GM23338 (cell line): ENCODE measurements at regions not wholly inside any gene's neighbourhood (a gene's known extent, or its start where the extent isn't known, plus 50 kb on each side); places are given as distances from the start of the nearest gene placed in this dataset.

ENCODE experiments used
- ATAC-seq: fragments of 200-7000 bp; cut with Tn5 transposase; 3 replicates; pipeline ENCODE4 v1.9.1; 2020
- DNase-seq: peaks from one replicate; pipeline ENCODE4 v3.0.0-alpha.2; 2015; ENCODE audit warnings: low spot score
- H2AFZ ChIP-seq: fragments of 200-600 bp; sonication (generic); 2 replicates; pipeline ENCODE4 v1.8.0; 2016; ENCODE audit warnings: antibody characterized with exemption, mild to moderate bottlenecking, moderate library complexity
- H3F3A ChIP-seq: fragments of 200-600 bp; sonication (generic); replicated peaks from 2 replicates; pipeline ENCODE4 v1.8.0; 2017; ENCODE audit warnings: antibody characterized with exemption, mixed run types, low read depth
- H3K27ac ChIP-seq: fragments of 200-600 bp; sonication (generic); 2 replicates; pipeline ENCODE4 v1.6.1; 2016; ENCODE audit warnings: low read depth
- H3K27me3 ChIP-seq: fragments of 200-600 bp; sonication (generic); 2 replicates; pipeline ENCODE4 v1.8.0; 2016; ENCODE audit warnings: mild to moderate bottlenecking, mixed run types, moderate library complexity; ENCODE audit not compliant: insufficient read depth
- H3K36me3 ChIP-seq: fragments of 200-600 bp; sonication (generic); 2 replicates; pipeline ENCODE4 v1.8.0; 2016; ENCODE audit warnings: mild to moderate bottlenecking; ENCODE audit not compliant: insufficient read depth
- H3K4me1 ChIP-seq: fragments of 200-600 bp; sonication (generic); 2 replicates; pipeline ENCODE4 v1.8.0; 2016; ENCODE audit warnings: mild to moderate bottlenecking, moderate library complexity; ENCODE audit not compliant: insufficient read depth
- H3K4me2 ChIP-seq: fragments of 200-600 bp; sonication (generic); 2 replicates; pipeline ENCODE4 v1.7.1; 2017; ENCODE audit warnings: mixed run types
- H3K4me3 ChIP-seq: fragments of 200-600 bp; sonication (generic); 2 replicates; pipeline ENCODE4 v1.6.1; 2016; ENCODE audit warnings: mixed run types
- H3K79me2 ChIP-seq: fragments of 200-600 bp; sonication (generic); replicated peaks from 2 replicates; pipeline ENCODE4 v1.8.0; 2017; ENCODE audit warnings: mild to moderate bottlenecking; ENCODE audit not compliant: insufficient read depth
- H3K9me2 ChIP-seq: fragments of 200-600 bp; sonication (generic); 2 replicates; pipeline ENCODE4 v1.8.0; 2017; ENCODE audit not compliant: insufficient read depth
- H4K20me1 ChIP-seq: fragments of 200-600 bp; sonication (generic); replicated peaks from 2 replicates; pipeline ENCODE4 v1.8.0; 2017; ENCODE audit warnings: mild to moderate bottlenecking; ENCODE audit not compliant: insufficient read depth
- H3K27ac Mint-ChIP-seq: 2 replicates; pipeline ENCODE4 v1.8.0; 2020; ENCODE audit warnings: inconsistent platforms, mild to moderate bottlenecking, moderate library complexity, mixed read lengths
- H3K27me3 Mint-ChIP-seq: 3 replicates; pipeline ENCODE4 v1.8.0; 2022; ENCODE audit warnings: low read depth, mild to moderate bottlenecking, moderate library complexity, mixed read lengths, inconsistent platforms; ENCODE audit not compliant: insufficient read depth, poor library complexity
- H3K36me3 Mint-ChIP-seq: 3 replicates; pipeline ENCODE4 v1.8.0; 2021; ENCODE audit warnings: low read depth, mild to moderate bottlenecking, inconsistent platforms, moderate library complexity, mixed read lengths
- H3K4me1 Mint-ChIP-seq: 3 replicates; pipeline ENCODE4 v1.8.0; 2020; ENCODE audit warnings: mild to moderate bottlenecking, inconsistent platforms, mixed read lengths
- H3K4me3 Mint-ChIP-seq: 3 replicates; pipeline ENCODE4 v1.8.0; 2021; ENCODE audit warnings: moderate library complexity, mild to moderate bottlenecking, inconsistent platforms, mixed read lengths
- H3K9me3 Mint-ChIP-seq: 3 replicates; pipeline ENCODE4 v1.8.0; 2020; ENCODE audit warnings: moderate library complexity, mild to moderate bottlenecking, inconsistent platforms, mixed read lengths
- CREB1 ChIP-seq: fragments of 250-450 bp; sonication (Bioruptor Pico); IDR thresholded peaks from 2 replicates; pipeline ENCODE4 v1.5.0; 2020; ENCODE audit warnings: low read depth, mild to moderate bottlenecking, moderate library complexity
- ETS1 ChIP-seq: IDR thresholded peaks from 2 replicates; pipeline ENCODE4 v1.6.1; 2016; ENCODE audit warnings: antibody characterized with exemption
- EZH2 ChIP-seq: fragments of 200-600 bp; sonication (generic); IDR thresholded peaks from one replicate; pipeline ENCODE4 v1.8.0; 2017; ENCODE audit warnings: antibody characterized with exemption, mild to moderate bottlenecking, low read depth; ENCODE audit not compliant: unreplicated experiment
- EZH2phosphoT487 ChIP-seq: fragments of 200-600 bp; sonication (generic); IDR thresholded peaks from one replicate; pipeline ENCODE4 v1.8.1; 2018; ENCODE audit warnings: antibody characterized with exemption; ENCODE audit not compliant: unreplicated experiment
- JUNB ChIP-seq: IDR thresholded peaks from one replicate; pipeline ENCODE4 v1.6.1; 2016; ENCODE audit warnings: antibody characterized with exemption; ENCODE audit not compliant: unreplicated experiment
- NANOG ChIP-seq: IDR thresholded peaks from 2 replicates; pipeline ENCODE4 v1.6.1; 2016; ENCODE audit warnings: antibody characterized with exemption, borderline replicate concordance
- POLR2AphosphoS5 ChIP-seq: IDR thresholded peaks from 2 replicates; pipeline ENCODE4 v1.6.1; 2016; ENCODE audit warnings: antibody characterized with exemption, low read depth
- STAT1 ChIP-seq: IDR thresholded peaks from one replicate; pipeline ENCODE4 v1.6.1; 2016; ENCODE audit warnings: antibody characterized with exemption; ENCODE audit not compliant: unreplicated experiment
- ZNF114 ChIP-seq: fragments of 250-450 bp; sonication (Bioruptor Pico); IDR thresholded peaks from 2 replicates; pipeline ENCODE4 v1.5.0; 2020; ENCODE audit warnings: mild to moderate bottlenecking, moderate library complexity
- ZNF331 ChIP-seq: fragments of 250-450 bp; sonication (Bioruptor Pico); IDR thresholded peaks from 2 replicates; pipeline ENCODE4 v1.5.0; 2020; ENCODE audit warnings: low read depth, mild to moderate bottlenecking, moderate library complexity
- TF ChIP-seq, protein P1 (sequence below): IDR thresholded peaks from one replicate; pipeline ENCODE4 v1.6.1; 2018; ENCODE audit warnings: antibody characterized with exemption; ENCODE audit not compliant: unreplicated experiment
- TF ChIP-seq, protein P2 (sequence below), 2 experiments: fragments of 200-600 bp in 1 of 2; sonication (generic) in 1 of 2; conservative IDR thresholded peaks; 2 replicates each; pipeline versions ENCODE4 v1.5.1 to v1.6.1; 2016 to 2017; ENCODE audit warnings: antibody characterized with exemption in 2 of 2, low read depth in 2 of 2, mild to moderate bottlenecking in 2 of 2, moderate library complexity in 1 of 2

- TF ChIP-seq STAT1 (no peak), EZH2 (no peak), ZNF331 (no peak), JUNB (no peak), ZNF114 (CRISPR knock-in tag) (no peak)
- TF ChIP-seq, protein P1, sequence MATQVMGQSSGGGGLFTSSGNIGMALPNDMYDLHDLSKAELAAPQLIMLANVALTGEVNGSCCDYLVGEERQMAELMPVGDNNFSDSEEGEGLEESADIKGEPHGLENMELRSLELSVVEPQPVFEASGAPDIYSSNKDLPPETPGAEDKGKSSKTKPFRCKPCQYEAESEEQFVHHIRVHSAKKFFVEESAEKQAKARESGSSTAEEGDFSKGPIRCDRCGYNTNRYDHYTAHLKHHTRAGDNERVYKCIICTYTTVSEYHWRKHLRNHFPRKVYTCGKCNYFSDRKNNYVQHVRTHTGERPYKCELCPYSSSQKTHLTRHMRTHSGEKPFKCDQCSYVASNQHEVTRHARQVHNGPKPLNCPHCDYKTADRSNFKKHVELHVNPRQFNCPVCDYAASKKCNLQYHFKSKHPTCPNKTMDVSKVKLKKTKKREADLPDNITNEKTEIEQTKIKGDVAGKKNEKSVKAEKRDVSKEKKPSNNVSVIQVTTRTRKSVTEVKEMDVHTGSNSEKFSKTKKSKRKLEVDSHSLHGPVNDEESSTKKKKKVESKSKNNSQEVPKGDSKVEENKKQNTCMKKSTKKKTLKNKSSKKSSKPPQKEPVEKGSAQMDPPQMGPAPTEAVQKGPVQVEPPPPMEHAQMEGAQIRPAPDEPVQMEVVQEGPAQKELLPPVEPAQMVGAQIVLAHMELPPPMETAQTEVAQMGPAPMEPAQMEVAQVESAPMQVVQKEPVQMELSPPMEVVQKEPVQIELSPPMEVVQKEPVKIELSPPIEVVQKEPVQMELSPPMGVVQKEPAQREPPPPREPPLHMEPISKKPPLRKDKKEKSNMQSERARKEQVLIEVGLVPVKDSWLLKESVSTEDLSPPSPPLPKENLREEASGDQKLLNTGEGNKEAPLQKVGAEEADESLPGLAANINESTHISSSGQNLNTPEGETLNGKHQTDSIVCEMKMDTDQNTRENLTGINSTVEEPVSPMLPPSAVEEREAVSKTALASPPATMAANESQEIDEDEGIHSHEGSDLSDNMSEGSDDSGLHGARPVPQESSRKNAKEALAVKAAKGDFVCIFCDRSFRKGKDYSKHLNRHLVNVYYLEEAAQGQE: no peak
Measured at GRCh38 chr2:228653884-228654283, 472.4 kb upstream of the SPHKAP start (continued).

DNA sequence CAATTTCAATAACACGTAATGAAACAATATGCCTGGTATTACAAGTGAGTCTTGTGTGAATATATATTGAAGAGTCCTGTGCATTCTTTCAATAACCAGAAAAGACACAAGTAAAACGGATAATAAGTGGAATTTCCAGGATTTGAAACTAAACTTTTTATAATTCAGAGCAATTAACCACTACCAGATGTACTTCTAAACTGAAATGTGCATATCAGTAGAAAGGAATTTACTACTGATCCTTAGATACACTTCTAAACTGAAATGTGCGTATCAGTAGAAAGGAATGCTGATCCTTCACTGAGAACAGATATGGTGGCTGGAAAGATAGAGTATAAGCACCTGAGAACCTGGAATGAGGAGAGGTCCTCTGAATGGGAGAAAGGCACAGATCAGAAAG lies 470.9 kb upstream of the SPHKAP start:
- Histone ChIP-seq H3K36me3 (no peaks in the 10 kb centered on the region), H3K4me2 (no peak overlapping the region), H3K9me2 (no peaks in the 10 kb centered on the region), H4K20me1 (no peaks in the 10 kb centered on the region), H3K27me3 (no peaks in the 10 kb centered on the region), H3K4me3 (no peak overlapping the region), H3K79me2 (no peaks in the 10 kb centered on the region), H2AFZ (no peak overlapping the region), H3F3A (no peaks in the 10 kb centered on the region), H3K4me1 (no peaks in the 10 kb centered on the region), H3K27ac (no peak overlapping the region)
- no peak for ATAC-seq
- H3K27ac Mint-ChIP-seq: no peak overlapping the region
- no peaks in the 10 kb centered on the region for H3K36me3 Mint-ChIP-seq
- H3K4me3 Mint-ChIP-seq: no peak overlapping the region
- H3K27me3 Mint-ChIP-seq: no peaks in the 10 kb centered on the region
- DNase-seq: no peak
- H3K9me3 Mint-ChIP-seq: no peaks in the 10 kb centered on the region
- no peaks in the 10 kb centered on the region for H3K4me1 Mint-ChIP-seq
- TF ChIP-seq, protein P1: no peak
- TF ChIP-seq CREB1: no peak
- TF ChIP-seq, protein P2, sequence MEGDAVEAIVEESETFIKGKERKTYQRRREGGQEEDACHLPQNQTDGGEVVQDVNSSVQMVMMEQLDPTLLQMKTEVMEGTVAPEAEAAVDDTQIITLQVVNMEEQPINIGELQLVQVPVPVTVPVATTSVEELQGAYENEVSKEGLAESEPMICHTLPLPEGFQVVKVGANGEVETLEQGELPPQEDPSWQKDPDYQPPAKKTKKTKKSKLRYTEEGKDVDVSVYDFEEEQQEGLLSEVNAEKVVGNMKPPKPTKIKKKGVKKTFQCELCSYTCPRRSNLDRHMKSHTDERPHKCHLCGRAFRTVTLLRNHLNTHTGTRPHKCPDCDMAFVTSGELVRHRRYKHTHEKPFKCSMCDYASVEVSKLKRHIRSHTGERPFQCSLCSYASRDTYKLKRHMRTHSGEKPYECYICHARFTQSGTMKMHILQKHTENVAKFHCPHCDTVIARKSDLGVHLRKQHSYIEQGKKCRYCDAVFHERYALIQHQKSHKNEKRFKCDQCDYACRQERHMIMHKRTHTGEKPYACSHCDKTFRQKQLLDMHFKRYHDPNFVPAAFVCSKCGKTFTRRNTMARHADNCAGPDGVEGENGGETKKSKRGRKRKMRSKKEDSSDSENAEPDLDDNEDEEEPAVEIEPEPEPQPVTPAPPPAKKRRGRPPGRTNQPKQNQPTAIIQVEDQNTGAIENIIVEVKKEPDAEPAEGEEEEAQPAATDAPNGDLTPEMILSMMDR (conservative IDR thresholded peaks at IDR 0.05; ENCODE audit: low read depth in 2 of 2): no peak
- no peak for TF ChIP-seq EZH2phosphoT487
- TF ChIP-seq ZNF114 (CRISPR knock-in tag): no peak
- no peak for TF ChIP-seq EZH2
- TF ChIP-seq POLR2AphosphoS5: no peak
- no peak for TF ChIP-seq JUNB
- no peak for TF ChIP-seq ETS1
- no peak for TF ChIP-seq NANOG
